ENCODE measurements at regions not wholly inside any gene's neighbourhood (a gene's known extent, or its start where the extent isn't known, plus 50 kb on each side); places are given as distances from the start of the nearest gene placed in this dataset.
"Not testable (repeated sequence)": the region's sequence is repeated elsewhere in the genome, so short reads cannot be mapped to it uniquely, and the experiment has no call there.

GRCh38 chr3:176867681-176868663 lies 329.3 kb downstream of the TBL1XR1 start:
- DNase-seq = no peak

GRCh38 chr3:176861137-176861536 lies 336.1 kb downstream of the TBL1XR1 start:
- DNase-seq = no peak

GRCh38 chr3:176856721-176857120 lies 340.6 kb downstream of the TBL1XR1 start:
- DNase-seq = no peak

GRCh38 chr3:176855901-176856486 lies 341.3 kb downstream of the TBL1XR1 start:
- DNase-seq = no peak

- DNase-seq = no peak
These were observed 342.1 kb downstream of the TBL1XR1 start for GRCh38 chr3:176855213-176855612.

GRCh38 chr3:176850498-176850897 lies 346.8 kb downstream of the TBL1XR1 start:
- no peak for DNase-seq

- no peak for DNase-seq
These were observed 348.7 kb downstream of the TBL1XR1 start for GRCh38 chr3:176848431-176849214.

- no peak for DNase-seq
These were observed 354.4 kb downstream of the TBL1XR1 start for GRCh38 chr3:176842914-176843313.

GRCh38 chr3:176840641-176841286 lies 356.5 kb downstream of the TBL1XR1 start:
- no peak for DNase-seq

GRCh38 chr3:176839901-176840300 lies 357.4 kb downstream of the TBL1XR1 start:
- DNase-seq = no peak

GRCh38 chr3:176839466-176839865 lies 357.8 kb downstream of the TBL1XR1 start:
- DNase-seq = no peak

- DNase-seq = not testable (repeated sequence)
These were observed 370.0 kb downstream of the TBL1XR1 start for GRCh38 chr3:176827244-176827643.

GRCh38 chr3:176824811-176825210 lies 372.5 kb downstream of the TBL1XR1 start:
- no peak for DNase-seq

- DNase-seq = no peak
These were observed 376.5 kb downstream of the TBL1XR1 start for GRCh38 chr3:176820764-176821163.

- no peak for DNase-seq
These were observed 380.3 kb downstream of the TBL1XR1 start for GRCh38 chr3:176816937-176817336.

- DNase-seq = no peak
These were observed 383.0 kb downstream of the TBL1XR1 start for GRCh38 chr3:176814285-176814684.

GRCh38 chr3:176807938-176808337 lies 389.3 kb downstream of the TBL1XR1 start:
- no peak for DNase-seq

GRCh38 chr3:176799675-176800074 lies 397.6 kb downstream of the TBL1XR1 start:
- DNase-seq = no peak

GRCh38 chr3:176798680-176799079 lies 398.6 kb downstream of the TBL1XR1 start:
- no peak for DNase-seq

GRCh38 chr3:176796371-176796770 lies 400.9 kb downstream of the TBL1XR1 start:
- no peak for DNase-seq

- DNase-seq = no peak
These were observed 401.4 kb downstream of the TBL1XR1 start for GRCh38 chr3:176795891-176796290.

GRCh38 chr3:176794406-176794805 lies 402.9 kb downstream of the TBL1XR1 start:
- DNase-seq = no peak

- no peak for DNase-seq
These were observed 407.3 kb downstream of the TBL1XR1 start for GRCh38 chr3:176789947-176790346.

Measured in CD4-positive, alpha-beta T cell treated with Interleukin-4 for 1 hour (primary cell).